ENCODE measurements at regions not wholly inside any gene's neighbourhood (a gene's known extent, or its start where the extent isn't known, plus 50 kb on each side); places are given as distances from the start of the nearest gene placed in this dataset.
A peak's percentile ranks its signal among the peaks of the same experiment; 100 is the strongest.

DNA sequence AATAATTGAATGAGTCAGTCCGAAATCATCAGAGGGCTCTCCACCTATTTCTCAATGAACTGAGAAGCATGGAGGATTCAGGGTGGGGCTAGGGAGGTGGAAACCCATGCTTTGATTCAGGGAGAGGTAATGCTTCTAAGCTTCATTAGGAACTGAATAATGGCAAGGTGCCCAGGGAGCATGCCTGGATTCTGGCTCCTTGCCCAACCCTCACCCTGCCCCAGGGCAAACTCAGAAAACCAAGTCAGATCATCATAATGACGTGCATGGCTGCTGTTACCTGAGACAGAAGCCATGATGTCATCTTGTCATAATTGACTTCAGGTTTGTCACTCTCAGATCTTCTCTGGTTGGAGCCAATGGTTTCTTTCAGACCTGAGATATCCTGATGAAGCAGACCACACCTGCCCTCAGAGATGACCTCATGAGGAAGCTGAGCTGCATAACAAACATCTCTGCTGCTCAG, 199.6 kb downstream of the SYK start:
- intact Hi-C loops (cut with DNase I) = no loop called here

DNA sequence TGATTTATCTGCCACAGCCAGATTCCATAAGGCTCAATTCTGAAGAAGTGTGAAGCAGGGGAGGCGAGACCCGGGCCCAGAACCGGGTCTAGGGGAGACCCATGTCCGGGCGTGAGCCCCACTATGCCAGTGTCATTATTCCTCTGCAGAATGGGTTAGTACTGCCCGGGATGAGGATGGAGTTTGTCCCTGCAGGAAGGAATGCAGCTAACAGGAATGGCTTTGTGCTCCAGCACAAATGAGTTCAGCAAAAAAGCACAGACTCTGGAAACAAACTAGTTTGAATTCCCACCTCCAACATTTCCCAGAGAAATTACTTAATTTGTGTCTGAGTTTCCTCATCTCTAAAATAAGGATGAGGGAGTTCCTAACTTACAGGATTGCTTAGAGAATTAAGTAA, 202.9 kb downstream of the SYK start:
- TF ChIP-seq POLR2A (IDR thresholded peaks at IDR 0.05) = no peak
- TF ChIP-seq, protein P1, sequence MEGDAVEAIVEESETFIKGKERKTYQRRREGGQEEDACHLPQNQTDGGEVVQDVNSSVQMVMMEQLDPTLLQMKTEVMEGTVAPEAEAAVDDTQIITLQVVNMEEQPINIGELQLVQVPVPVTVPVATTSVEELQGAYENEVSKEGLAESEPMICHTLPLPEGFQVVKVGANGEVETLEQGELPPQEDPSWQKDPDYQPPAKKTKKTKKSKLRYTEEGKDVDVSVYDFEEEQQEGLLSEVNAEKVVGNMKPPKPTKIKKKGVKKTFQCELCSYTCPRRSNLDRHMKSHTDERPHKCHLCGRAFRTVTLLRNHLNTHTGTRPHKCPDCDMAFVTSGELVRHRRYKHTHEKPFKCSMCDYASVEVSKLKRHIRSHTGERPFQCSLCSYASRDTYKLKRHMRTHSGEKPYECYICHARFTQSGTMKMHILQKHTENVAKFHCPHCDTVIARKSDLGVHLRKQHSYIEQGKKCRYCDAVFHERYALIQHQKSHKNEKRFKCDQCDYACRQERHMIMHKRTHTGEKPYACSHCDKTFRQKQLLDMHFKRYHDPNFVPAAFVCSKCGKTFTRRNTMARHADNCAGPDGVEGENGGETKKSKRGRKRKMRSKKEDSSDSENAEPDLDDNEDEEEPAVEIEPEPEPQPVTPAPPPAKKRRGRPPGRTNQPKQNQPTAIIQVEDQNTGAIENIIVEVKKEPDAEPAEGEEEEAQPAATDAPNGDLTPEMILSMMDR (IDR thresholded peaks at IDR 0.05) = no peak
- H3K4me3 ChIP-seq (replicated peaks in 1 of 3) = no peak overlapping the region
- H3K27ac ChIP-seq = no peak overlapping the region
- no peaks in the 10 kb centered on the region for H3K9me3 ChIP-seq
- H3K36me3 ChIP-seq = no peaks in the 10 kb centered on the region
- DNase-seq = no peak
- intact Hi-C loops (cut with DNase I) = no loop called here
- WGBS, 2 donors = 91% methylated on average over 6 of the region's 6 CpGs
- H3K4me1 ChIP-seq = no peaks in the 10 kb centered on the region
- no peaks in the 10 kb centered on the region for H3K27me3 ChIP-seq

More for the DNA sequence above, 199.6 kb downstream of the SYK start:
- Histone ChIP-seq H3K4me3 (replicated peaks in 1 of 3) (no peak overlapping the region), H3K27me3 (no peaks in the 10 kb centered on the region), H3K4me1 (no peaks in the 10 kb centered on the region), H3K27ac (peak overlapping the region in 1 of 3 donors; percentile 4), H3K9me3 (no peaks in the 10 kb centered on the region), H3K36me3 (no peaks in the 10 kb centered on the region)
- peak; percentile 73 for DNase-seq
- no peak for TF ChIP-seq POLR2A (IDR thresholded peaks at IDR 0.05)
- TF ChIP-seq, protein P1 (IDR thresholded peaks at IDR 0.05) = no peak
- 39 to 41% methylated on average over 1 to 2 of the region's 2 CpGs for WGBS, 2 donors

DNA sequence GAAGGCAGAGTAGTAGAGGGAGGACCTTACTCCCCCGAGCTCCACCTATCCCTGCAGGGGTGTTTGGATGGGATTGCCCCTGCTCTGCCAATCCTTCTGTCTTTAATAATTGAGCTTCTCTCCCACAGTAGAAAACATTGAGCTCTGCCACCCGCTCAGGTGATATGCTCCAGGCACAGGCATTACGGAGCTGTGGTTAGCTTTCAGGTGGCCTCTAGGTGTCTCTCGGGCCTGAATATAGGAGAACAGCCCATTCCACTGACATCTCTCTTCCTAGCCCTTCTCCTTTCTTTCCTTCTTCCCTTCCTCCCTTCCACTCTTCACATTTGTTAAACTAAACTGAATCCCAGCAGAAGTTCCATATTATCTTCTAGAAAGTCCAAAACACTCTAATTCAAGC, 203.4 kb downstream of the SYK start:
- H3K27me3 ChIP-seq = no peaks in the 10 kb centered on the region
- no peaks in the 10 kb centered on the region for H3K9me3 ChIP-seq
- 78 to 85% methylated on average over 4 of the region's 4 CpGs for WGBS, 2 donors
- no peak for DNase-seq
- intact Hi-C loops (cut with DNase I) = no loop called here
- H3K4me1 ChIP-seq = no peaks in the 10 kb centered on the region
- H3K36me3 ChIP-seq = no peaks in the 10 kb centered on the region
- no peak overlapping the region for H3K27ac ChIP-seq
- TF ChIP-seq, protein P1 (IDR thresholded peaks at IDR 0.05) = no peak
- no peak for TF ChIP-seq POLR2A (IDR thresholded peaks at IDR 0.05)
- H3K4me3 ChIP-seq (replicated peaks in 1 of 3) = no peak overlapping the region

DNA sequence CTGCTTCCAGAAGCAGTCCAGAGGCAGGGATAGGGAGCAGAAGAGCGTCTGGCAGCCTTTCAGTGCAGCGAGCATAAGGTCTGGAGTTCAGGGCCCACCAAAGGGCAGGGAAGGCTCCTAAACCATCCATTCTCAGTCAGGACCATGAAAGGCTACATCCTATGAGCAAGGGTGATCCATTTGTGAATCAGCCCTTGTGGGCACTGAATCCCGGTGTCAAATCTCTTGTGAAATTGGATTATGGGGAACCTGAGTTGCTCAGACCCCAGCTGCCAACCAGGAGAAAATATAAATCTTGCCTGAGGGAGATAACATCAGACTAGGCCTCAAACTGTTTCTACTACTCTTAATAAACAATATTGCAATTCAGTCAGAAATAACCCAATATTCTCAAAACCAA, 204.4 kb downstream of the SYK start:
- 91 to 94% methylated on average over 3 of the region's 3 CpGs for WGBS, 2 donors
- Histone ChIP-seq H3K27ac (no peak overlapping the region), H3K4me1 (no peaks in the 10 kb centered on the region), H3K9me3 (no peaks in the 10 kb centered on the region), H3K27me3 (no peaks in the 10 kb centered on the region), H3K4me3 (replicated peaks in 1 of 3) (no peak overlapping the region), H3K36me3 (no peaks in the 10 kb centered on the region)
- intact Hi-C loops (cut with DNase I) = no loop called here
- TF ChIP-seq POLR2A (IDR thresholded peaks at IDR 0.05) = no peak
- TF ChIP-seq, protein P1 (IDR thresholded peaks at IDR 0.05) = no peak
- no peak for DNase-seq

DNA sequence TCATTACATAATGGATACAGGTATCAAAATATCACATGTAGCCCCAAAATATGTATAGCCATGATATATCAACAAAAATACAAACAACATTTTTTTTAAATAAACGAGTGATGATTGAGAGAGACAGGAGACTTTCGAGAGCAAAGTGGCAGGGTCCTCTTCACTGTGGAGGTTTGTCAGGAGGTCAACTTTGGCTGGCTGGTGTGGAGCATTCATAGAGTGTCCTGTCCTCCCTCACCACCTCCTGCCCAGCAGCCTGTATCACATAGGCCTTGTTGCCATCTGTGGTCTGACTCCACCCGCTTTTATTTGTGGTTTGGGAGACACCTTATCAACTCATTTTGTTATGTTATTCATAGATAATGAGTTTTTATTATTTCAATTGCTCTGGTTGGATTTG, 206.9 kb downstream of the SYK start:
- H3K4me1 ChIP-seq = no peaks in the 10 kb centered on the region
- no peaks in the 10 kb centered on the region for H3K36me3 ChIP-seq
- H3K27ac ChIP-seq = no peak overlapping the region
- WGBS, 2 donors = 93 to 94% methylated on average over 3 of the region's 3 CpGs
- H3K27me3 ChIP-seq = no peaks in the 10 kb centered on the region
- H3K9me3 ChIP-seq = no peaks in the 10 kb centered on the region
- intact Hi-C loops (cut with DNase I) = no loop called here
- TF ChIP-seq, protein P1 (IDR thresholded peaks at IDR 0.05) = no peak
- TF ChIP-seq POLR2A (IDR thresholded peaks at IDR 0.05) = no peak
- H3K4me3 ChIP-seq (replicated peaks in 1 of 3) = no peak overlapping the region
- no peak for DNase-seq
